ENCODE measurements at regions not wholly inside any gene's neighbourhood (a gene's known extent, or its start where the extent isn't known, plus 50 kb on each side); places are given as distances from the start of the nearest gene placed in this dataset.
"Not testable (repeated sequence)": the region's sequence is repeated elsewhere in the genome, so short reads cannot be mapped to it uniquely, and the experiment has no call there.

GRCh38 chr1:98550076-98550475 lies 111.4 kb upstream of the SNX7 start:
- no peak overlapping the region for H3K4me3 ChIP-seq (ENCODE audit: low read depth, low read length)
- TF ChIP-seq CTCF (conservative IDR thresholded peaks at IDR 0.05; ENCODE audit: low read depth, low read length): no peak
- DNase-seq (ENCODE audit: low read depth): no peak

DNA sequence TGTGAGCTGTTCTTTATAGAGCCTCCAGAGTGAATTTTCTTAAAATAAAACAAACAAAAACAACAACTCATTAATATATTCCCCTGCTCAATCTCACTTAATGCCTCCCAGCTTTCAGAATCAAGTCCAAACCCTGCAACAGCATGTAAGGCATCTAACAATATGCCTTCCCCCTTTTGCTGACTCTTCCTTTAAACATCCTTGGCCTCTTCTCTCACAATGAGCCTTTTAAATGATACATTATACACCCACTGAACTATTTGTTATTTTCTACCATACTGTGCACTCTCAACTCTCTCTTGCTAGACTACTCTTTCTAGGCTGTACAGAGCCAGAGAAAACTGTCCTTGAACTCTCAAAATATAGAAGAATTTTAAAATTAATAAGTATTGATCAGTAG lies 115.2 kb upstream of the SNX7 start:
- DNase-seq (ENCODE audit: low read depth): no peak
- no peak for TF ChIP-seq CTCF (conservative IDR thresholded peaks at IDR 0.05; ENCODE audit: low read depth, low read length)
- H3K4me3 ChIP-seq (ENCODE audit: low read depth, low read length): no peak overlapping the region

- TF ChIP-seq CTCF (conservative IDR thresholded peaks at IDR 0.05; ENCODE audit: low read depth, low read length): no peak
- no peak for DNase-seq (ENCODE audit: low read depth)
- H3K4me3 ChIP-seq (ENCODE audit: low read depth, low read length): no peak overlapping the region
Measured at GRCh38 chr1:98538106-98538505, 123.4 kb upstream of the SNX7 start.

- no peak for DNase-seq (ENCODE audit: low read depth)
- no peak overlapping the region for H3K4me3 ChIP-seq (ENCODE audit: low read depth, low read length)
- no peak for TF ChIP-seq CTCF (conservative IDR thresholded peaks at IDR 0.05; ENCODE audit: low read depth, low read length)
Measured at GRCh38 chr1:98523256-98523655, 138.3 kb upstream of the SNX7 start.

DNA sequence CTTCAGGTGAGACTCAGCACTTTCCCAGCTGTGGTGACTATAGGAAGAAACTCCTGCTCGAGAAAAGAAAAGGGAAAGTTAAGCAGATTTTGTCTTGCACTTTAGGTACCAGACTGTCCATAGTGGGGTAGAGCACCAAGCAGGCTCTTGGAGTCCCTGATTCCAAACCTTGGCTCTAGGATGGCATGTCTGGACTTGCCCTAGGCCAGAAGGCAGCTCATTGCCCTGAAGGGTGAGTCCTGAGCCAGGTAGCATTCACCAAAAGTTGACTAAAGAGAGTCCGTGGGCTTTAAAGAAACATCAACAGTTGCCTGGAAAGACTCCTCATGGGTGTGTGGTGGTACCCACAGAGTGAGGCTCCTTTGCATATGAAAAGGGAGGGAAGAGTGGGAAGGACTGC lies 145.2 kb upstream of the SNX7 start:
- no peak for TF ChIP-seq CTCF (conservative IDR thresholded peaks at IDR 0.05; ENCODE audit: low read depth, low read length)
- no peak overlapping the region for H3K4me3 ChIP-seq (ENCODE audit: low read depth, low read length)
- no peak for DNase-seq (ENCODE audit: low read depth)

GRCh38 chr1:98515744-98516143 lies 145.8 kb upstream of the SNX7 start:
- no peak for DNase-seq (ENCODE audit: low read depth)
- no peak overlapping the region for H3K4me3 ChIP-seq (ENCODE audit: low read depth, low read length)
- no peak for TF ChIP-seq CTCF (conservative IDR thresholded peaks at IDR 0.05; ENCODE audit: low read depth, low read length)

- not testable (repeated sequence) for DNase-seq (ENCODE audit: low read depth)
Measured at GRCh38 chr1:98512216-98512615, 149.3 kb upstream of the SNX7 start.

DNA sequence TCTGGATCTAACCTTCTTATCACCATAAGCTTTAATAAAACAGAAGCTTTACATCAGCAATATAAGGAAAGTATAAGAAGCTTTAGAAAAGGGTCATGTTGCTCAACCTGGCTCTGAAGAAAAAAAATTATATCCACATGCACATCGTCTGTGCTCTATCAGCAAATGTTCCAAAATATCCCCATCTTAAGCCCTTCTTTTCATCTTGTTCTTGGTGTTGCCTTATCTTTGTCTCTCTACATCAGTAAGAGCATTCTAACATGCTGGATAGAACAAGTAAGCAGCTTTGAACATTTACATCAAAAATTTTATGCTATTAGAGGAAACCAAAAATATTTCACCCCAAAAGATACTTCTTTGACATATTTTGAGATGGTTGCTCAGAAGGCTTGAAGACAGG lies 157.8 kb upstream of the SNX7 start:
- no peak for TF ChIP-seq CTCF (conservative IDR thresholded peaks at IDR 0.05; ENCODE audit: low read depth, low read length)
- H3K4me3 ChIP-seq (ENCODE audit: low read depth, low read length): no peak overlapping the region
- DNase-seq (ENCODE audit: low read depth): no peak

More at GRCh38 chr1:98512216-98512615, 149.3 kb upstream of the SNX7 start:
- H3K4me3 ChIP-seq (ENCODE audit: low read depth, low read length): not testable (repeated sequence)

Measured in epithelial cell of proximal tubule (primary cell).